Liver (tissue), 8 donors: ENCODE measurements at regions not wholly inside any gene's neighbourhood (a gene's known extent, or its start where the extent isn't known, plus 50 kb on each side); places are given as distances from the start of the nearest gene placed in this dataset.

Experiments used
- DNase-seq: peaks from one replicate; pipeline ENCODE4 v3.0.0-alpha.2; 2017; ENCODE audit warnings: low spot score
- H3K27ac ChIP-seq, 2 donors: one replicate each; pipeline ENCODE4 v1.7.0; 2013; ENCODE audit warnings: inconsistent platforms in 2 of 2, low read length in 2 of 2, control low read depth in 1 of 2, low read depth in 1 of 2, mild to moderate bottlenecking in 1 of 2
- H3K27me3 ChIP-seq, 4 donors: one replicate each; pipeline versions ENCODE4 v1.6.1 to v1.7.0; 2013; ENCODE audit warnings: low read length in 3 of 4, inconsistent platforms in 1 of 4, mild to moderate bottlenecking in 1 of 4, moderate library complexity in 1 of 4; ENCODE audit not compliant: control insufficient read depth in 4 of 4, insufficient read depth in 4 of 4
- H3K36me3 ChIP-seq, 4 donors: one replicate each; pipeline versions ENCODE4 v1.6.1 to v1.7.0; 2013; ENCODE audit warnings: low read length in 3 of 4, mild to moderate bottlenecking in 3 of 4, low read depth in 1 of 4, moderate library complexity in 1 of 4; ENCODE audit not compliant: control insufficient read depth in 4 of 4, insufficient read depth in 3 of 4
- H3K4me1 ChIP-seq, 4 donors: one replicate each; pipeline versions ENCODE4 v1.6.1 to v1.7.0; 2013; ENCODE audit warnings: low read length in 3 of 4, mild to moderate bottlenecking in 3 of 4, moderate library complexity in 1 of 4; ENCODE audit not compliant: control insufficient read depth in 4 of 4, insufficient read depth in 4 of 4
- H3K4me3 ChIP-seq, 3 donors: one replicate each; pipeline versions ENCODE4 v1.6.1 to v1.7.0; 2013; ENCODE audit warnings: low read length in 3 of 3, control low read depth in 1 of 3, low read depth in 1 of 3, mild to moderate bottlenecking in 1 of 3
- H3K9ac ChIP-seq, 2 donors: one replicate each; pipeline ENCODE4 v1.7.0; 2013; ENCODE audit warnings: low read length in 2 of 2, mild to moderate bottlenecking in 2 of 2, moderate library complexity in 2 of 2, control low read depth in 1 of 2, low read depth in 1 of 2
- H3K9me3 ChIP-seq, 4 donors: one replicate each; pipeline versions ENCODE4 v1.6.1 to v1.7.0; 2013; ENCODE audit warnings: low read length in 3 of 4; ENCODE audit not compliant: control insufficient read depth in 4 of 4
- EGR1 ChIP-seq, 2 donors: IDR thresholded peaks; 2 replicates each; pipeline ENCODE4 v1.6.1; 2016 to 2018; ENCODE audit warnings: antibody characterized with exemption in 2 of 2, low read depth in 2 of 2
- FOXA2 ChIP-seq: IDR thresholded peaks from 2 replicates; pipeline ENCODE4 v1.6.1; 2016; ENCODE audit warnings: antibody characterized with exemption
- GABPA ChIP-seq, 2 donors: IDR thresholded peaks in 1 of 2; conservative IDR thresholded peaks in 1 of 2; 2 replicates each; pipeline ENCODE4 v1.6.1; 2016; ENCODE audit warnings: antibody characterized with exemption in 2 of 2, mild to moderate bottlenecking in 1 of 2, moderate library complexity in 1 of 2
- HNF4A ChIP-seq, 2 donors: conservative IDR thresholded peaks; 2 replicates each; pipeline ENCODE4 v1.6.1; 2016; ENCODE audit warnings: antibody characterized with exemption in 2 of 2, mild to moderate bottlenecking in 2 of 2
- HNF4G ChIP-seq: IDR thresholded peaks from 2 replicates; pipeline ENCODE4 v1.6.1; 2016; ENCODE audit warnings: antibody characterized with exemption
- JUND ChIP-seq, 2 donors: IDR thresholded peaks; 2 replicates each; pipeline ENCODE4 v1.6.1; 2016; ENCODE audit warnings: antibody characterized with exemption in 2 of 2
- NR2F2 ChIP-seq: IDR thresholded peaks from 2 replicates; pipeline ENCODE4 v1.6.1; 2016; ENCODE audit warnings: antibody characterized with exemption
- RAD21 ChIP-seq, 2 donors: IDR thresholded peaks; 2 replicates each; pipeline ENCODE4 v1.6.1; 2016; ENCODE audit warnings: antibody characterized with exemption in 2 of 2, mild to moderate bottlenecking in 2 of 2
- RXRA ChIP-seq, 2 donors: IDR thresholded peaks; 2 replicates each; pipeline ENCODE4 v1.6.1; 2017 to 2018; ENCODE audit warnings: antibody characterized with exemption in 2 of 2, mild to moderate bottlenecking in 1 of 2
- SP1 ChIP-seq: IDR thresholded peaks from 2 replicates; pipeline ENCODE4 v1.6.1; 2018; ENCODE audit warnings: antibody characterized with exemption, mild to moderate bottlenecking
- TAF1 ChIP-seq: conservative IDR thresholded peaks from 2 replicates; pipeline ENCODE4 v1.6.1; 2016; ENCODE audit warnings: antibody characterized with exemption, mild to moderate bottlenecking
- YY1 ChIP-seq: IDR thresholded peaks from 2 replicates; pipeline ENCODE4 v1.6.1; 2016; ENCODE audit warnings: antibody characterized with exemption, mild to moderate bottlenecking
- ZBTB33 ChIP-seq: IDR thresholded peaks from 2 replicates; pipeline ENCODE4 v1.6.1; 2016; ENCODE audit warnings: antibody characterized with exemption
- WGBS: extraction: QIAGEN DNeasy Blood & Tissue Kit; methylation state at CpG from one replicate; pipeline ENCODE4 v1.1.7; 2013; 5-methylcytosine and 5-hydroxymethylcytosine counted together
- TF ChIP-seq, protein P1 (sequence below): IDR thresholded peaks from 2 replicates; pipeline ENCODE4 v1.6.1; 2016; ENCODE audit warnings: antibody characterized with exemption
- TF ChIP-seq, protein P2 (sequence below): IDR thresholded peaks from 2 replicates; pipeline ENCODE4 v1.6.1; 2016; ENCODE audit warnings: antibody characterized with exemption
- TF ChIP-seq, protein P3 (sequence below): fragments of 150-350 bp; IDR thresholded peaks from 2 replicates; pipeline ENCODE4 v1.5.1; 2017; ENCODE audit warnings: improper control_type of control experiment, low read depth, low read length; ENCODE audit not compliant: missing input control
- TF ChIP-seq, protein P4 (sequence below): IDR thresholded peaks from 2 replicates; pipeline ENCODE4 v1.6.1; 2016; ENCODE audit warnings: antibody characterized with exemption, mild to moderate bottlenecking
- donor health status: healthy.
- donor health status: healthy.
- donor health status: healthy.
- donor health status: healthy.
- donor health status: healthy.

- Histone ChIP-seq H3K9me3 (no peaks in the 10 kb centered on the region), H3K36me3 (no peaks in the 10 kb centered on the region), H3K4me3 (no peak overlapping the region), H3K9ac (no peak overlapping the region), H3K4me1 (no peaks in the 10 kb centered on the region), H3K27me3 (peaks cover 0 to 3% (median 0%) of the 10 kb centered on the region in 4 donors), H3K27ac (no peak overlapping the region)
- 59% methylated on average over 6 of the region's 6 CpGs for WGBS
- TF ChIP-seq, protein P1, sequence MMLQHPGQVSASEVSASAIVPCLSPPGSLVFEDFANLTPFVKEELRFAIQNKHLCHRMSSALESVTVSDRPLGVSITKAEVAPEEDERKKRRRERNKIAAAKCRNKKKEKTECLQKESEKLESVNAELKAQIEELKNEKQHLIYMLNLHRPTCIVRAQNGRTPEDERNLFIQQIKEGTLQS = no peak
- TF ChIP-seq FOXA2 (no peak), GABPA (IDR thresholded peaks at IDR 0.05 in 1 of 2, conservative IDR thresholded peaks at IDR 0.05 in 1 of 2) (no peak), EGR1 (IDR thresholded peaks at IDR 0.05; ENCODE audit: low read depth in 2 of 2) (no peak), TAF1 (no peak), ZBTB33 (no peak), NR2F2 (no peak), RAD21 (IDR thresholded peaks at IDR 0.05) (no peak), HNF4G (no peak)
- TF ChIP-seq, protein P2, sequence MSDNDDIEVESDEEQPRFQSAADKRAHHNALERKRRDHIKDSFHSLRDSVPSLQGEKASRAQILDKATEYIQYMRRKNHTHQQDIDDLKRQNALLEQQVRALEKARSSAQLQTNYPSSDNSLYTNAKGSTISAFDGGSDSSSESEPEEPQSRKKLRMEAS = no peak
- TF ChIP-seq, protein P3, sequence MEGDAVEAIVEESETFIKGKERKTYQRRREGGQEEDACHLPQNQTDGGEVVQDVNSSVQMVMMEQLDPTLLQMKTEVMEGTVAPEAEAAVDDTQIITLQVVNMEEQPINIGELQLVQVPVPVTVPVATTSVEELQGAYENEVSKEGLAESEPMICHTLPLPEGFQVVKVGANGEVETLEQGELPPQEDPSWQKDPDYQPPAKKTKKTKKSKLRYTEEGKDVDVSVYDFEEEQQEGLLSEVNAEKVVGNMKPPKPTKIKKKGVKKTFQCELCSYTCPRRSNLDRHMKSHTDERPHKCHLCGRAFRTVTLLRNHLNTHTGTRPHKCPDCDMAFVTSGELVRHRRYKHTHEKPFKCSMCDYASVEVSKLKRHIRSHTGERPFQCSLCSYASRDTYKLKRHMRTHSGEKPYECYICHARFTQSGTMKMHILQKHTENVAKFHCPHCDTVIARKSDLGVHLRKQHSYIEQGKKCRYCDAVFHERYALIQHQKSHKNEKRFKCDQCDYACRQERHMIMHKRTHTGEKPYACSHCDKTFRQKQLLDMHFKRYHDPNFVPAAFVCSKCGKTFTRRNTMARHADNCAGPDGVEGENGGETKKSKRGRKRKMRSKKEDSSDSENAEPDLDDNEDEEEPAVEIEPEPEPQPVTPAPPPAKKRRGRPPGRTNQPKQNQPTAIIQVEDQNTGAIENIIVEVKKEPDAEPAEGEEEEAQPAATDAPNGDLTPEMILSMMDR = no peak
- no peak for DNase-seq
These were observed 271.7 kb downstream of the DUSP10 start for GRCh38 chr1:221470000-221470698.

DNA sequence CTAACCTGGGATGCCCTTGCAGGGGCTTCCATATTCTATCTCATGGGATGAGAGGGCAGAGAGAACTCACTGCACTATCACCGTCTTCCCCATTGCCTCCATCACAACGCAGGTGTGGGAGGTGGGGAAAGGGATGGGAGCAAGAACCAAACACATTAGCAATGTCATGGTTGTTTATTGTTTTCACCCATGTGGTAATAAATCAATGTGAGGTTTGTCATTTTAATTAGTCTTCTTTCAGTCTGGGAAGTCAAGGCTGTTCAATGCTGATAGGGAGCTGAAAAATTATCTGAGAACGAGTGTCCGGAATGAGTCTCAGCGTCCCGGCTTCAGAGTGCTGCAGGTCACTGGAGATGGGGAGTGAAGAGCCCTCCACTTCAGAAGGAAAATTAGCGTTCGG, 268.5 kb downstream of the DUSP10 start:
- peaks cover 0 to 2% (median 0%) of the 10 kb centered on the region in 4 donors for H3K4me1 ChIP-seq
- no peak overlapping the region for H3K27ac ChIP-seq
- 76% methylated on average over 8 of the region's 8 CpGs for WGBS
- no peaks in the 10 kb centered on the region for H3K9me3 ChIP-seq
- H3K9ac ChIP-seq = no peak overlapping the region
- peaks cover 0 to 2% (median 0%) of the 10 kb centered on the region in 4 donors for H3K27me3 ChIP-seq
- H3K36me3 ChIP-seq = no peaks in the 10 kb centered on the region
- H3K4me3 ChIP-seq = no peak overlapping the region
- DNase-seq = no peak
- TF ChIP-seq NR2F2 = no peak
- TF ChIP-seq SP1 = no peak
- TF ChIP-seq, protein P4, sequence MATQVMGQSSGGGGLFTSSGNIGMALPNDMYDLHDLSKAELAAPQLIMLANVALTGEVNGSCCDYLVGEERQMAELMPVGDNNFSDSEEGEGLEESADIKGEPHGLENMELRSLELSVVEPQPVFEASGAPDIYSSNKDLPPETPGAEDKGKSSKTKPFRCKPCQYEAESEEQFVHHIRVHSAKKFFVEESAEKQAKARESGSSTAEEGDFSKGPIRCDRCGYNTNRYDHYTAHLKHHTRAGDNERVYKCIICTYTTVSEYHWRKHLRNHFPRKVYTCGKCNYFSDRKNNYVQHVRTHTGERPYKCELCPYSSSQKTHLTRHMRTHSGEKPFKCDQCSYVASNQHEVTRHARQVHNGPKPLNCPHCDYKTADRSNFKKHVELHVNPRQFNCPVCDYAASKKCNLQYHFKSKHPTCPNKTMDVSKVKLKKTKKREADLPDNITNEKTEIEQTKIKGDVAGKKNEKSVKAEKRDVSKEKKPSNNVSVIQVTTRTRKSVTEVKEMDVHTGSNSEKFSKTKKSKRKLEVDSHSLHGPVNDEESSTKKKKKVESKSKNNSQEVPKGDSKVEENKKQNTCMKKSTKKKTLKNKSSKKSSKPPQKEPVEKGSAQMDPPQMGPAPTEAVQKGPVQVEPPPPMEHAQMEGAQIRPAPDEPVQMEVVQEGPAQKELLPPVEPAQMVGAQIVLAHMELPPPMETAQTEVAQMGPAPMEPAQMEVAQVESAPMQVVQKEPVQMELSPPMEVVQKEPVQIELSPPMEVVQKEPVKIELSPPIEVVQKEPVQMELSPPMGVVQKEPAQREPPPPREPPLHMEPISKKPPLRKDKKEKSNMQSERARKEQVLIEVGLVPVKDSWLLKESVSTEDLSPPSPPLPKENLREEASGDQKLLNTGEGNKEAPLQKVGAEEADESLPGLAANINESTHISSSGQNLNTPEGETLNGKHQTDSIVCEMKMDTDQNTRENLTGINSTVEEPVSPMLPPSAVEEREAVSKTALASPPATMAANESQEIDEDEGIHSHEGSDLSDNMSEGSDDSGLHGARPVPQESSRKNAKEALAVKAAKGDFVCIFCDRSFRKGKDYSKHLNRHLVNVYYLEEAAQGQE = no peak
- no peak for TF ChIP-seq RAD21 (IDR thresholded peaks at IDR 0.05)
- TF ChIP-seq, protein P3 = no peak
- no peak for TF ChIP-seq FOXA2
- TF ChIP-seq ZBTB33 = no peak
- no peak for TF ChIP-seq JUND (IDR thresholded peaks at IDR 0.05)
- TF ChIP-seq, protein P1 = no peak
- no peak for TF ChIP-seq HNF4A (conservative IDR thresholded peaks at IDR 0.05)
- TF ChIP-seq HNF4G = no peak
- TF ChIP-seq RXRA (IDR thresholded peaks at IDR 0.05) = no peak
- TF ChIP-seq TAF1 = no peak
- no peak for TF ChIP-seq EGR1 (IDR thresholded peaks at IDR 0.05; ENCODE audit: low read depth in 2 of 2)
- no peak for TF ChIP-seq YY1
- no peak for TF ChIP-seq GABPA (IDR thresholded peaks at IDR 0.05 in 1 of 2, conservative IDR thresholded peaks at IDR 0.05 in 1 of 2)
